Right lobe of liver (tissue), 6 donors: ENCODE measurements at regions not wholly inside any gene's neighbourhood (a gene's known extent, or its start where the extent isn't known, plus 50 kb on each side); places are given as distances from the start of the nearest gene placed in this dataset.

Experiments used
- ATAC-seq, 4 donors: fragments of 200-7000 bp; cut with Tn5 transposase; one replicate each; pipeline ENCODE4 v1.9.1; 2020; ENCODE audit warnings: mild to moderate bottlenecking in 4 of 4, moderate library complexity in 4 of 4
- DNase-seq, 3 donors: peaks; one replicate each; pipeline ENCODE4 v3.0.0-alpha.2; 2020
- H3K27ac ChIP-seq, 3 donors: fragments of 200-600 bp; one replicate each; pipeline ENCODE4 v1.8.0; 2022
- H3K27me3 ChIP-seq, 2 donors: fragments of 200-600 bp; one replicate each; pipeline ENCODE4 v1.8.0; 2022
- H3K36me3 ChIP-seq, 4 donors: fragments of 200-600 bp; sonication (generic) in 1 of 4; one replicate each; pipeline versions ENCODE4 v1.5.1 to v1.8.0; 2017 to 2022; ENCODE audit warnings: control low read depth in 1 of 4
- H3K4me1 ChIP-seq, 4 donors: fragments of 200-600 bp; sonication (generic) in 1 of 4; one replicate each; pipeline versions ENCODE4 v1.5.1 to v1.8.0; 2017 to 2022; ENCODE audit warnings: control low read depth in 1 of 4
- H3K4me3 ChIP-seq, 3 donors: fragments of 200-600 bp; one replicate each; pipeline ENCODE4 v1.8.0; 2022
- H3K9me3 ChIP-seq, 4 donors: fragments of 200-600 bp; sonication (generic) in 1 of 4; one replicate each; pipeline versions ENCODE4 v1.5.1 to v1.8.0; 2017 to 2022; ENCODE audit warnings: control low read depth in 1 of 4
- CTCF ChIP-seq, 4 donors: fragments of 200-600 bp in 3 of 4; fragments of 450-650 bp in 1 of 4; IDR thresholded peaks; one replicate each; pipeline versions ENCODE4 v1.5.1 to v1.8.0; 2016 to 2022; ENCODE audit warnings: antibody characterized with exemption in 4 of 4, mild to moderate bottlenecking in 2 of 4
- POLR2A ChIP-seq: fragments of 450-650 bp; IDR thresholded peaks from one replicate; pipeline ENCODE4 v1.6.1; 2017; ENCODE audit warnings: antibody characterized with exemption, mild to moderate bottlenecking
- WGBS: methylation state at CpG from one replicate; pipeline ENCODE4 v1.1.6; 2018; ENCODE audit warnings: low coverage, low lambda C conversion rate; ENCODE audit not compliant: insufficient coverage; ENCODE audit errors: missing lambda C conversion rate; 5-methylcytosine and 5-hydroxymethylcytosine counted together
- intact Hi-C, 2 donors: fragments of 100-400 bp; cut with DNase I; formaldehyde crosslinking; loops; one replicate each; pipeline versions ENCODE4 v1.11.2 to v1.14.1; 2022
- donor health status: DM: no; HTN: yes; CAD: no.
- donor health status: DM: no; HTN: no; CAD: no.
- donor health status: DM: no; HTN: no; CAD: no.
- donor health status: DM: no; HTN: yes; CAD: no.
- donor health status: DM: no; HTN: yes; CAD: no.

GRCh38 chr5:118007262-118007661 is 981.1 kb downstream of the DTWD2 start:
- intact Hi-C loops, result no loop called here
- no peaks in the 10 kb centered on the region for H3K4me1 ChIP-seq
- no peak overlapping the region for H3K27ac ChIP-seq
- TF ChIP-seq CTCF (IDR thresholded peaks at IDR 0.05), result no peak
- TF ChIP-seq POLR2A, result no peak
- no peaks in the 10 kb centered on the region for H3K9me3 ChIP-seq
- ATAC-seq (no peak), DNase-seq (no peak)
- no peaks in the 10 kb centered on the region for H3K36me3 ChIP-seq
- no peak overlapping the region for H3K4me3 ChIP-seq
- H3K27me3 ChIP-seq, result no peaks in the 10 kb centered on the region
- WGBS, result 60% methylated on average over 1 of the region's 1 CpG

DNA sequence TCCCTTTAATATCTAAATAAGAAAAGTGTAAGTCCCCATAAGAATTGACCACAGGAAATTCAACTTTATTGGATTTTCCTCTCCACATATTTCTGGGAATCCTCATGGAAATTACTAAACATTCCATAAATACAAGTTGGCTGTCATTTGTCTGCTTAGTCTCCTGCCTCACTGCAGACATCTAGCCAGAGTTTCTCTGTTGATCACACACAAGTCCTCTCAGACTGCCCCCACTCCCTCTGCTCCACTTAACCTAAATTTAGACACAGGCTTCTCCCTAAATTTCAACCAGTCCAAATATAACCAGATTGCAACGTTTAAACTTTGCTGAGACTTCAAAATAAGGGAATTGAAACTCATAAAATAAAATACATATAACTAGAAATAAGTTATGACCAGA is 982.1 kb downstream of the DTWD2 start:
- intact Hi-C loops, result no loop called here

GRCh38 chr5:117999939-118000549 is 988.3 kb downstream of the DTWD2 start:
- H3K27ac ChIP-seq, result no peak overlapping the region
- 65% methylated on average over 3 of the region's 3 CpGs for WGBS
- DNase-seq (no peak), ATAC-seq (no peak)
- H3K9me3 ChIP-seq, result no peaks in the 10 kb centered on the region
- TF ChIP-seq POLR2A (no peak), CTCF (IDR thresholded peaks at IDR 0.05) (no peak)
- H3K27me3 ChIP-seq, result no peaks in the 10 kb centered on the region
- no peaks in the 10 kb centered on the region for H3K36me3 ChIP-seq
- intact Hi-C loops, result no loop called here
- no peak overlapping the region for H3K4me3 ChIP-seq
- H3K4me1 ChIP-seq, result no peaks in the 10 kb centered on the region

More for the DNA sequence above, 982.1 kb downstream of the DTWD2 start:
- no peak overlapping the region for H3K4me3 ChIP-seq
- no peaks in the 10 kb centered on the region for H3K4me1 ChIP-seq
- H3K36me3 ChIP-seq, result no peaks in the 10 kb centered on the region
- WGBS, result 0% methylated on average over 1 of the region's 1 CpG
- ATAC-seq (no peak), DNase-seq (no peak)
- no peak overlapping the region for H3K27ac ChIP-seq
- no peaks in the 10 kb centered on the region for H3K9me3 ChIP-seq
- H3K27me3 ChIP-seq, result no peaks in the 10 kb centered on the region
- TF ChIP-seq POLR2A (no peak), CTCF (IDR thresholded peaks at IDR 0.05) (no peak)

GRCh38 chr5:117982691-117983090 is 1005.7 kb downstream of the DTWD2 start:
- DNase-seq (no peak), ATAC-seq (no peak)
- no peak overlapping the region for H3K4me3 ChIP-seq
- H3K4me1 ChIP-seq, result no peaks in the 10 kb centered on the region
- 51% methylated on average over 2 of the region's 2 CpGs for whole genome bisulfite sequencing
- no peaks in the 10 kb centered on the region for H3K27me3 ChIP-seq
- H3K9me3 ChIP-seq, result no peaks in the 10 kb centered on the region
- TF ChIP-seq POLR2A, result no peak
- no peaks in the 10 kb centered on the region for H3K36me3 ChIP-seq
- no peak overlapping the region for H3K27ac ChIP-seq
- intact Hi-C loops, result no loop called here

DNA sequence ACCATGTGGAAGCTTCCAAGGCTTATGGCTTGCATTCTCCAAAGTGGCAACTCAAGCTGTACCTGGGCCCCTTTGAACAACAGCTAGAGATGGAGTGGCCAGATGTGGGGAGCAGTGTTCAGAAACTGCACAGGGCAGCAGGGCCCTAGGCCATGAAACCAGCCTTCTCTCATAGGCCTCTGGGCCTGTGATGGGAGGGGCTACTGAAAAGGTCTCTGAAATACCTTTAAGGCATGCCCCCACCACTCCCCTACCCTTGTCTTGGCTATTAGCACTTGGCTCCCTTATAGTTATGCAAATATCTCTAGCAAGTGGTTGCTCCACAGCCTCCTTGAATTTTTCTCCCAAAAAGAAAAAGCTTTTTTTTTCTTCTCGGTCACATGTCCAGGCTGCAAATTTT is 1014.6 kb downstream of the DTWD2 start:
- Histone ChIP-seq H3K4me1 (no peaks in the 10 kb centered on the region), H3K9me3 (no peaks in the 10 kb centered on the region), H3K27me3 (no peaks in the 10 kb centered on the region), H3K36me3 (no peaks in the 10 kb centered on the region), H3K27ac (no peak overlapping the region), H3K4me3 (no peak overlapping the region)
- DNase-seq, result no peak
- TF ChIP-seq POLR2A (no peak), CTCF (IDR thresholded peaks at IDR 0.05) (no peak)
- intact Hi-C loops, result no loop called here
- 67% methylated on average over 1 of the region's 1 CpG for WGBS
- no peak for ATAC-seq
